WTC11 (cell line): ENCODE measurements at regions not wholly inside any gene's neighbourhood (a gene's known extent, or its start where the extent isn't known, plus 50 kb on each side); places are given as distances from the start of the nearest gene placed in this dataset.

Source experiments
- ATAC-seq: fragments of 200-7000 bp; cut with Tn5 transposase; 2 replicates; pipeline ENCODE4 v1.10.0; 2021; ENCODE audit warnings: mild to moderate bottlenecking, moderate library complexity
- CTCF ChIA-PET: fragments of 300-600 bp; sonication (Branson Sonifier 250); formaldehyde crosslinking; loops from one replicate; lab custom pipeline; 2021; ENCODE audit warnings: antibody characterized with exemption; lab: Charles Lee
- POLR2A ChIA-PET: fragments of 350-600 bp; sonication (Branson Sonifier 250); formaldehyde crosslinking; loops from one replicate; lab custom pipeline; 2021; ENCODE audit warnings: antibody characterized with exemption; lab: Charles Lee
- DNase-seq: peaks from one replicate; pipeline ENCODE4 v3.0.0; 2021; ENCODE audit warnings: low spot score
- H3K27ac Mint-ChIP-seq: 2 replicates; pipeline ENCODE4 v1.8.0; 2021; ENCODE audit warnings: mixed read lengths
- H3K27me3 Mint-ChIP-seq: 2 replicates; pipeline ENCODE4 v1.8.0; 2021; ENCODE audit warnings: low read depth, mild to moderate bottlenecking, moderate library complexity, mixed read lengths
- H3K36me3 Mint-ChIP-seq: 2 replicates; pipeline ENCODE4 v1.8.0; 2021; ENCODE audit warnings: mixed read lengths
- H3K4me1 Mint-ChIP-seq: 2 replicates; pipeline ENCODE4 v1.8.0; 2022; ENCODE audit warnings: mixed read lengths
- H3K4me3 Mint-ChIP-seq: 2 replicates; pipeline ENCODE4 v1.8.0; 2021; ENCODE audit warnings: mild to moderate bottlenecking, moderate library complexity, mixed read lengths
- H3K9me3 Mint-ChIP-seq: 2 replicates; pipeline ENCODE4 v1.8.0; 2021; ENCODE audit warnings: mixed read lengths
- AR ChIP-seq: fragments of 250-450 bp; sonication (Bioruptor Pico); IDR thresholded peaks from 2 replicates; pipeline ENCODE4 v1.9.0; 2021; ENCODE audit warnings: mild to moderate bottlenecking
- ATF1 ChIP-seq: sonication (generic); formaldehyde crosslinking; IDR thresholded peaks from 2 replicates; pipeline ENCODE4 v1.8.1; 2023; ENCODE audit warnings: mild to moderate bottlenecking, moderate library complexity, missing genetic modification reagents
- ETV6 ChIP-seq: sonication (generic); formaldehyde crosslinking; IDR thresholded peaks from 2 replicates; pipeline ENCODE4 v1.8.1; 2022; ENCODE audit warnings: mild to moderate bottlenecking, missing genetic modification reagents
- GTF2I ChIP-seq: fragments of 250-450 bp; sonication (Bioruptor Pico); conservative IDR thresholded peaks from 2 replicates; pipeline ENCODE4 v1.4.0; 2021; ENCODE audit warnings: mild to moderate bottlenecking
- IRF2 ChIP-seq: sonication (generic); formaldehyde crosslinking; IDR thresholded peaks from 2 replicates; pipeline ENCODE4 v1.8.0; 2022; ENCODE audit warnings: low read depth, missing genetic modification reagents, borderline replicate concordance
- JAZF1 ChIP-seq: fragments of 250-450 bp; sonication (Bioruptor Pico); IDR thresholded peaks from 2 replicates; pipeline ENCODE4 v1.9.0; 2021; ENCODE audit warnings: moderate library complexity, mild to moderate bottlenecking, inconsistent platforms
- JUN ChIP-seq: sonication (generic); formaldehyde crosslinking; IDR thresholded peaks from 2 replicates; pipeline ENCODE4 v1.8.0; 2023; ENCODE audit warnings: mild to moderate bottlenecking, missing genetic modification reagents
- NFE2L1 ChIP-seq: sonication (generic); formaldehyde crosslinking; IDR thresholded peaks from 2 replicates; pipeline ENCODE4 v1.8.1; 2023; ENCODE audit warnings: missing genetic modification reagents
- NFYB ChIP-seq: sonication (generic); formaldehyde crosslinking; conservative IDR thresholded peaks from 2 replicates; pipeline ENCODE4 v1.8.0; 2022; ENCODE audit warnings: low read depth, missing genetic modification reagents
- NR2C2 ChIP-seq: sonication (generic); formaldehyde crosslinking; IDR thresholded peaks from 2 replicates; pipeline ENCODE4 v1.8.0; 2022; ENCODE audit warnings: mild to moderate bottlenecking, missing genetic modification reagents
- PRRX2 ChIP-seq: fragments of 250-450 bp; sonication (Bioruptor Pico); IDR thresholded peaks from 2 replicates; pipeline ENCODE4 v1.8.0; 2021; ENCODE audit warnings: mild to moderate bottlenecking
- RORB ChIP-seq: fragments of 250-450 bp; sonication (Bioruptor Pico); IDR thresholded peaks from 2 replicates; pipeline ENCODE4 v1.9.0; 2021; ENCODE audit warnings: mild to moderate bottlenecking
- SMAD4 ChIP-seq: sonication (generic); formaldehyde crosslinking; IDR thresholded peaks from 2 replicates; pipeline ENCODE4 v1.8.0; 2022; ENCODE audit warnings: mild to moderate bottlenecking, missing genetic modification reagents
- TCF7 ChIP-seq: sonication (generic); formaldehyde crosslinking; IDR thresholded peaks from 2 replicates; pipeline ENCODE4 v1.8.0; 2022; ENCODE audit warnings: mild to moderate bottlenecking, low read depth, missing genetic modification reagents, moderate library complexity
- TEAD4 ChIP-seq: sonication (generic); formaldehyde crosslinking; IDR thresholded peaks from 2 replicates; pipeline ENCODE4 v1.8.0; 2022; ENCODE audit warnings: mild to moderate bottlenecking, missing genetic modification reagents
- TP53 ChIP-seq: sonication (generic); formaldehyde crosslinking; IDR thresholded peaks from 2 replicates; pipeline ENCODE4 v1.8.1; 2023; ENCODE audit warnings: mild to moderate bottlenecking, missing genetic modification reagents
- USF1 ChIP-seq: sonication (generic); formaldehyde crosslinking; IDR thresholded peaks from 2 replicates; pipeline ENCODE4 v1.8.0; 2022; ENCODE audit warnings: mild to moderate bottlenecking, missing genetic modification reagents
- ZMAT4 ChIP-seq: fragments of 250-450 bp; sonication (Bioruptor Pico); IDR thresholded peaks from 2 replicates; pipeline ENCODE4 v1.9.0; 2021; ENCODE audit warnings: mild to moderate bottlenecking
- ZNF416 ChIP-seq: fragments of 250-450 bp; sonication (Bioruptor Pico); IDR thresholded peaks from 2 replicates; pipeline ENCODE4 v1.9.0; 2021; ENCODE audit warnings: mild to moderate bottlenecking, inconsistent platforms
- TF ChIP-seq, protein P1 (sequence below): sonication (generic); formaldehyde crosslinking; IDR thresholded peaks from 2 replicates; pipeline ENCODE4 v1.8.1; 2023; ENCODE audit warnings: mild to moderate bottlenecking, missing genetic modification reagents, moderate library complexity
- TF ChIP-seq, protein P2 (sequence below): fragments of 250-450 bp; sonication (Bioruptor Pico); IDR thresholded peaks from 2 replicates; pipeline ENCODE4 v1.8.0; 2021; ENCODE audit warnings: mild to moderate bottlenecking

DNA sequence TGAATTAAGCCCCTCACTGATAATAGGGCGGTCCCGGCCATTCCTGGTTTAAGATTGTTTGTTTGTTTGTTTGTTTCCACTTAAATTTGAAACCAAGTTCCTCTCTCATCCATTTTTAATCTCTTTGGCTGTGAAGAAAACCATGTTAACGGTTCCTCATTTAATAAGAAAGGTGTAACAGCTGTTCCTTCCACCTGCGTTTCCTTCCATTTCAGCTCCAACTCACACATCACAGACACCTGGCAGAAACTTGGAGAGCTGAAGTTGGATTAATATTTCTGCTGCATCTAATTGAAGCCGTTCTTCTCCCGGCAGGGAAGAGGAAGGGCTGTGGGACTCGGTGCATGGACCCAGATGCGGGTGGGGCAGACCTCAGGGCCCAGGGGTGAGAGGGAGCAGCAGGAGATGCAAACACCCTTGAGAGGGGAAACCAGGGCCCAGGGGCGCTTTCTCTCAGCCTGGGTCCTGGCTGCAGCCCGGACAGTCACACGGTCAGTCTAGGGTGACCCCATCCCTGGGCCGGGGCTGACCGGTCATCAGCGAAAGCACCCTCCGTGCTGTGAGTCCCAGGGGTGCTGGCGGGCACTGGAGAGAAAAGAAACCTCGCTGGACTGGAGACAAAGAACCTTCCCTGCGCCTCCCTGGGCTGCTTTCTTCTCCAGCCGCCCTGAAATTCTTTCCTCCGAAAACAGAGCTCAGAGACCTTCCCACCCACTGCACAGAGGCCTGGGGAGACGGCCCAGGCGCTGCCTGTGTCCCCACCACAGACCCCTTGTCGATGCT lies 242.0 kb downstream of the BRD1 start:
- TF ChIP-seq USF1 (CRISPR knock-in tag) (no peak), AR (CRISPR knock-in tag) (no peak)
- ATAC-seq (no peak), DNase-seq (no peak)
- POLR2A ChIA-PET, result no interaction called here
- Mint-ChIP-seq H3K27me3 (no peaks in the 10 kb centered on the region), H3K9me3 (no peaks in the 10 kb centered on the region), H3K4me1 (peaks cover 3% of the 10 kb centered on the region; the same call in 1 of the 2 replicates), H3K4me3 (no peak overlapping the region), H3K27ac (no peak overlapping the region), H3K36me3 (no peaks in the 10 kb centered on the region)
- CTCF ChIA-PET, result interaction anchor here (1.5 to 1.8 kb wide), 2 partner anchors 47 to 116 kb away, joined by 5 read pairs; no protein-coding TSS in a partner anchor

DNA sequence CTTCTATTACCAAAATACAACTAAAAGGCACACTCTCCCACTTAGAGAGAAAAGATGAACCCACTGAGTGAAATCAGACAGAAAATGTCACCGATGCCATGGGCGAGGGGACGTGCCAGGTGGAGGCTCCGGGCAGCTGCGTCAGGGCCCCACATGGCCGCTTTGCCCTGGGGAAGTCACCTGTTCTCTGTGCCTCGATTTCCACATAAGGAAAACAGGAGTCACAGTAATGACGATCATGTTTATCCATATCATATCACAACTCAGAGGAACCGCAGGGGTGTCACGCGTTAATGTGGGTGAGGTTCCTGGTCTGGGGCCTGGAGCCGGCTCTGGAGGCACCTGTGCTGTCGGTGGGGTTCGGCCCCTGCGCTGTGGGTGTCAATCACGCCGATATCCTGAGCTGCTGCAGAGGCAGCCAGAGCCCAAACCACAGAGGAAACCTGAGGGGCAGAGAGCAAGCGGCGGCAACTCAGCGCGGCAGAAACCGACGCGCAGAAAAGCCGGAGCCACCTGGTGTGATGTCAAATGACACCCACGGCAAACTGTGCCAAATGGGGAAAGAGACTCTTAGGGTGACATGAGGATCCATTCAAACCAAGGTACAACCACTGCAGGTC lies 243.7 kb downstream of the BRD1 start:
- no peak overlapping the region for H3K27ac Mint-ChIP-seq
- peaks cover 3% of the 10 kb centered on the region; the same call in 1 of the 2 replicates for H3K4me1 Mint-ChIP-seq
- ChIA-PET POLR2A (no interaction called here), CTCF (interaction anchor here (0.6 to 1.8 kb wide), 2 partner anchors 49 to 447 kb away, joined by 4 to 5 read pairs; no protein-coding TSS in a partner anchor)
- no peaks in the 10 kb centered on the region for H3K36me3 Mint-ChIP-seq
- no peaks in the 10 kb centered on the region for H3K9me3 Mint-ChIP-seq
- DNase-seq (no peak), ATAC-seq (no peak)
- TF ChIP-seq PRRX2 (CRISPR knock-in tag), result no peak
- no peaks in the 10 kb centered on the region for H3K27me3 Mint-ChIP-seq
- H3K4me3 Mint-ChIP-seq, result no peak overlapping the region

- DNase-seq, result no peak
- Mint-ChIP-seq H3K27me3 (no peaks in the 10 kb centered on the region), H3K4me3 (no peak overlapping the region), H3K36me3 (no peaks in the 10 kb centered on the region), H3K27ac (no peak overlapping the region), H3K4me1 (peaks cover 3% of the 10 kb centered on the region; the same call in 1 of the 2 replicates), H3K9me3 (no peaks in the 10 kb centered on the region)
- CTCF ChIA-PET, result interaction anchor here (1.0 kb wide), 1 partner anchor 49 kb away, joined by 3 read pairs; no protein-coding TSS in a partner anchor
- ATAC-seq, result no peak
- TF ChIP-seq NFYB (CRISPR knock-in tag) (no peak), JAZF1 (no peak), NR2C2 (no peak), ATF1 (no peak), RORB (CRISPR knock-in tag) (no peak), IRF2 (CRISPR knock-in tag) (no peak), GTF2I (CRISPR knock-in tag) (no peak), ZMAT4 (CRISPR knock-in tag) (no peak), TEAD4 (CRISPR knock-in tag) (no peak), NFE2L1 (CRISPR knock-in tag) (no peak), JUN (CRISPR knock-in tag) (no peak), TP53 (CRISPR knock-in tag) (no peak), SMAD4 (CRISPR knock-in tag) (no peak), TCF7 (CRISPR knock-in tag) (no peak), ETV6 (CRISPR knock-in tag) (no peak), ZNF416 (CRISPR knock-in tag) (no peak)
- TF ChIP-seq, protein P1, sequence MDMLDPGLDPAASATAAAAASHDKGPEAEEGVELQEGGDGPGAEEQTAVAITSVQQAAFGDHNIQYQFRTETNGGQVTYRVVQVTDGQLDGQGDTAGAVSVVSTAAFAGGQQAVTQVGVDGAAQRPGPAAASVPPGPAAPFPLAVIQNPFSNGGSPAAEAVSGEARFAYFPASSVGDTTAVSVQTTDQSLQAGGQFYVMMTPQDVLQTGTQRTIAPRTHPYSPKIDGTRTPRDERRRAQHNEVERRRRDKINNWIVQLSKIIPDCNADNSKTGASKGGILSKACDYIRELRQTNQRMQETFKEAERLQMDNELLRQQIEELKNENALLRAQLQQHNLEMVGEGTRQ (CRISPR knock-in tag), result no peak
- TF ChIP-seq, protein P2, sequence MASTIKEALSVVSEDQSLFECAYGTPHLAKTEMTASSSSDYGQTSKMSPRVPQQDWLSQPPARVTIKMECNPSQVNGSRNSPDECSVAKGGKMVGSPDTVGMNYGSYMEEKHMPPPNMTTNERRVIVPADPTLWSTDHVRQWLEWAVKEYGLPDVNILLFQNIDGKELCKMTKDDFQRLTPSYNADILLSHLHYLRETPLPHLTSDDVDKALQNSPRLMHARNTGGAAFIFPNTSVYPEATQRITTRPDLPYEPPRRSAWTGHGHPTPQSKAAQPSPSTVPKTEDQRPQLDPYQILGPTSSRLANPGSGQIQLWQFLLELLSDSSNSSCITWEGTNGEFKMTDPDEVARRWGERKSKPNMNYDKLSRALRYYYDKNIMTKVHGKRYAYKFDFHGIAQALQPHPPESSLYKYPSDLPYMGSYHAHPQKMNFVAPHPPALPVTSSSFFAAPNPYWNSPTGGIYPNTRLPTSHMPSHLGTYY (CRISPR knock-in tag), result no peak
- POLR2A ChIA-PET, result no interaction called here
Observed at GRCh38 chr22:49583341-49583740, 244.3 kb downstream of the BRD1 start.
